WTC11 (cell line): ENCODE measurements at regions not wholly inside any gene's neighbourhood (a gene's known extent, or its start where the extent isn't known, plus 50 kb on each side); places are given as distances from the start of the nearest gene placed in this dataset.

Source experiments
- ATAC-seq: fragments of 200-7000 bp; cut with Tn5 transposase; 2 replicates; pipeline ENCODE4 v1.10.0; 2021; ENCODE audit warnings: mild to moderate bottlenecking, moderate library complexity
- CTCF ChIA-PET: fragments of 300-600 bp; sonication (Branson Sonifier 250); formaldehyde crosslinking; loops from one replicate; lab custom pipeline; 2021; ENCODE audit warnings: antibody characterized with exemption; lab: Charles Lee
- POLR2A ChIA-PET: fragments of 350-600 bp; sonication (Branson Sonifier 250); formaldehyde crosslinking; loops from one replicate; lab custom pipeline; 2021; ENCODE audit warnings: antibody characterized with exemption; lab: Charles Lee
- DNase-seq: peaks from one replicate; pipeline ENCODE4 v3.0.0; 2021; ENCODE audit warnings: low spot score
- H3K27ac Mint-ChIP-seq: 2 replicates; pipeline ENCODE4 v1.8.0; 2021; ENCODE audit warnings: mixed read lengths
- H3K27me3 Mint-ChIP-seq: 2 replicates; pipeline ENCODE4 v1.8.0; 2021; ENCODE audit warnings: low read depth, mild to moderate bottlenecking, moderate library complexity, mixed read lengths
- H3K36me3 Mint-ChIP-seq: 2 replicates; pipeline ENCODE4 v1.8.0; 2021; ENCODE audit warnings: mixed read lengths
- H3K4me1 Mint-ChIP-seq: 2 replicates; pipeline ENCODE4 v1.8.0; 2022; ENCODE audit warnings: mixed read lengths
- H3K4me3 Mint-ChIP-seq: 2 replicates; pipeline ENCODE4 v1.8.0; 2021; ENCODE audit warnings: mild to moderate bottlenecking, moderate library complexity, mixed read lengths
- H3K9me3 Mint-ChIP-seq: 2 replicates; pipeline ENCODE4 v1.8.0; 2021; ENCODE audit warnings: mixed read lengths
- ATF6 ChIP-seq: sonication (generic); formaldehyde crosslinking; IDR thresholded peaks from 2 replicates; pipeline ENCODE4 v1.8.1; 2023; ENCODE audit warnings: mild to moderate bottlenecking, missing genetic modification reagents
- CREB1 ChIP-seq: sonication (generic); formaldehyde crosslinking; IDR thresholded peaks from 2 replicates; pipeline ENCODE4 v1.8.0; 2023; ENCODE audit warnings: mild to moderate bottlenecking, missing genetic modification reagents
- CTCF ChIP-seq: fragments of 200-600 bp; IDR thresholded peaks from 2 replicates; pipeline ENCODE4 v1.8.0; 2022; ENCODE audit warnings: antibody characterized with exemption
- FOXJ3 ChIP-seq: sonication (generic); formaldehyde crosslinking; IDR thresholded peaks from 2 replicates; pipeline ENCODE4 v1.9.0; 2021; ENCODE audit warnings: missing genetic modification reagents, mild to moderate bottlenecking, borderline replicate concordance
- FOXK1 ChIP-seq: sonication (generic); formaldehyde crosslinking; IDR thresholded peaks from 2 replicates; pipeline ENCODE4 v1.8.0; 2022; ENCODE audit warnings: mild to moderate bottlenecking, moderate library complexity, missing genetic modification reagents
- GRHL2 ChIP-seq: fragments of 250-450 bp; sonication (Bioruptor Pico); IDR thresholded peaks from 2 replicates; pipeline ENCODE4 v1.8.0; 2022; ENCODE audit warnings: mild to moderate bottlenecking, moderate library complexity; ENCODE audit not compliant: insufficient replicate concordance, severe bottlenecking
- HMGA2 ChIP-seq: fragments of 250-450 bp; sonication (Bioruptor Pico); IDR thresholded peaks from 2 replicates; pipeline ENCODE4 v1.4.0; 2021; ENCODE audit warnings: mild to moderate bottlenecking, moderate library complexity
- HMGXB4 ChIP-seq: sonication (generic); formaldehyde crosslinking; IDR thresholded peaks from 2 replicates; pipeline ENCODE4 v1.8.1; 2023; ENCODE audit warnings: mild to moderate bottlenecking, moderate library complexity, missing genetic modification reagents
- IRF2 ChIP-seq: sonication (generic); formaldehyde crosslinking; IDR thresholded peaks from 2 replicates; pipeline ENCODE4 v1.8.0; 2022; ENCODE audit warnings: low read depth, missing genetic modification reagents, borderline replicate concordance
- MLX ChIP-seq: sonication (generic); formaldehyde crosslinking; IDR thresholded peaks from 2 replicates; pipeline ENCODE4 v1.8.1; 2023; ENCODE audit warnings: mild to moderate bottlenecking, missing genetic modification reagents, moderate library complexity
- MXD4 ChIP-seq: fragments of 250-450 bp; sonication (Bioruptor Pico); IDR thresholded peaks from 2 replicates; pipeline ENCODE4 v1.8.0; 2021; ENCODE audit warnings: mild to moderate bottlenecking, moderate library complexity, borderline replicate concordance
- NFE2L1 ChIP-seq: sonication (generic); formaldehyde crosslinking; IDR thresholded peaks from 2 replicates; pipeline ENCODE4 v1.8.1; 2023; ENCODE audit warnings: missing genetic modification reagents
- NR2C2 ChIP-seq: sonication (generic); formaldehyde crosslinking; IDR thresholded peaks from 2 replicates; pipeline ENCODE4 v1.8.0; 2022; ENCODE audit warnings: mild to moderate bottlenecking, missing genetic modification reagents
- NR3C1 ChIP-seq: sonication (generic); formaldehyde crosslinking; conservative IDR thresholded peaks from 2 replicates; pipeline ENCODE4 v1.8.1; 2023; ENCODE audit warnings: low read depth, mild to moderate bottlenecking, missing genetic modification reagents
- OVOL2 ChIP-seq: fragments of 250-450 bp; sonication (Bioruptor Pico); IDR thresholded peaks from 2 replicates; pipeline ENCODE4 v1.9.0; 2021; ENCODE audit warnings: mild to moderate bottlenecking, borderline replicate concordance
- RELA ChIP-seq: sonication (generic); formaldehyde crosslinking; IDR thresholded peaks from 2 replicates; pipeline ENCODE4 v1.8.1; 2022; ENCODE audit warnings: missing genetic modification reagents, mild to moderate bottlenecking, borderline replicate concordance
- TEAD1 ChIP-seq: sonication (generic); formaldehyde crosslinking; IDR thresholded peaks from 2 replicates; pipeline ENCODE4 v1.8.0; 2022; ENCODE audit warnings: mild to moderate bottlenecking, missing genetic modification reagents
- TEAD4 ChIP-seq: sonication (generic); formaldehyde crosslinking; IDR thresholded peaks from 2 replicates; pipeline ENCODE4 v1.8.0; 2022; ENCODE audit warnings: mild to moderate bottlenecking, missing genetic modification reagents
- USF1 ChIP-seq: sonication (generic); formaldehyde crosslinking; IDR thresholded peaks from 2 replicates; pipeline ENCODE4 v1.8.0; 2022; ENCODE audit warnings: mild to moderate bottlenecking, missing genetic modification reagents
- ZBTB43 ChIP-seq: sonication (generic); formaldehyde crosslinking; IDR thresholded peaks from 2 replicates; pipeline ENCODE4 v1.8.1; 2023; ENCODE audit warnings: mild to moderate bottlenecking, missing genetic modification reagents
- ZMAT4 ChIP-seq: fragments of 250-450 bp; sonication (Bioruptor Pico); IDR thresholded peaks from 2 replicates; pipeline ENCODE4 v1.9.0; 2021; ENCODE audit warnings: mild to moderate bottlenecking
- ZNF423 ChIP-seq: fragments of 250-450 bp; sonication (Bioruptor Pico); IDR thresholded peaks from 2 replicates; pipeline ENCODE4 v2.1.2; 2022; ENCODE audit warnings: mild to moderate bottlenecking, moderate library complexity

GRCh38 chr7:93029056-93029455 lies 88.7 kb downstream of the SAMD9 start:
- DNase-seq (no peak), ATAC-seq (no peak)
- Mint-ChIP-seq H3K36me3 (peaks cover 17% of the 10 kb centered on the region), H3K27me3 (peaks cover 5% of the 10 kb centered on the region; the same call in 1 of the 2 replicates), H3K4me3 (no peak overlapping the region), H3K9me3 (peaks cover 27% of the 10 kb centered on the region), H3K4me1 (no peaks in the 10 kb centered on the region), H3K27ac (no peak overlapping the region)
- POLR2A ChIA-PET = no interaction called here
- CTCF ChIA-PET = no interaction called here
- TF ChIP-seq NR3C1 (CRISPR knock-in tag) (no peak), MLX (CRISPR knock-in tag) (no peak), FOXJ3 (CRISPR knock-in tag) (no peak), ATF6 (no peak), GRHL2 (CRISPR knock-in tag) (no peak), NR2C2 (CRISPR knock-in tag) (no peak), ZNF423 (CRISPR knock-in tag) (no peak)
- TF ChIP-seq, all 79 proteins: peak for 0

- H3K4me1 Mint-ChIP-seq = no peaks in the 10 kb centered on the region
- H3K27ac Mint-ChIP-seq = no peak overlapping the region
- ATAC-seq (no peak), DNase-seq (no peak)
- ChIA-PET CTCF (no interaction called here), POLR2A (no interaction called here)
- H3K9me3 Mint-ChIP-seq = peaks cover 27% of the 10 kb centered on the region
- no peak overlapping the region for H3K4me3 Mint-ChIP-seq
- TF ChIP-seq MXD4 (CRISPR knock-in tag) = no peak
- TF ChIP-seq USF1 (CRISPR knock-in tag) = no peak
- no peak for TF ChIP-seq CREB1 (CRISPR knock-in tag)
- TF ChIP-seq NR2C2 (CRISPR knock-in tag) = no peak
- TF ChIP-seq TEAD4 (CRISPR knock-in tag) = no peak
- no peak for TF ChIP-seq ZMAT4 (CRISPR knock-in tag)
- TF ChIP-seq ZBTB43 (CRISPR knock-in tag) = no peak
- TF ChIP-seq OVOL2 (CRISPR knock-in tag) = no peak
- no peak for TF ChIP-seq CTCF
- TF ChIP-seq NFE2L1 (CRISPR knock-in tag) = no peak
- TF ChIP-seq HMGXB4 (CRISPR knock-in tag) = no peak
- TF ChIP-seq RELA (CRISPR knock-in tag) = no peak
- no peak for TF ChIP-seq TEAD1 (CRISPR knock-in tag)
- no peak for TF ChIP-seq HMGA2
- no peak for TF ChIP-seq IRF2 (CRISPR knock-in tag)
- TF ChIP-seq FOXK1 = no peak
- 0 out of 2 replicates have a peak, but pooled peaks cover 2% of the 10 kb centered on the region for H3K27me3 Mint-ChIP-seq
- peaks cover 17% of the 10 kb centered on the region for H3K36me3 Mint-ChIP-seq
These were observed 89.2 kb downstream of the SAMD9 start for GRCh38 chr7:93028610-93029009.
